GM12891 (cell line): ENCODE measurements at regions not wholly inside any gene's neighbourhood (a gene's known extent, or its start where the extent isn't known, plus 50 kb on each side); places are given as distances from the start of the nearest gene placed in this dataset.

Experiments
- POLR2A ChIP-seq: IDR thresholded peaks from 2 replicates; pipeline ENCODE4 v1.6.1; 2011; ENCODE audit warnings: low read depth, low read length, control low read depth
- POLR2AphosphoS5 ChIP-seq: IDR thresholded peaks from 2 replicates; pipeline ENCODE4 v1.6.1; 2011; ENCODE audit warnings: low read depth, low read length, control low read depth
- POU2F2 ChIP-seq: IDR thresholded peaks from 2 replicates; pipeline ENCODE4 v1.6.1; 2011; ENCODE audit warnings: low read depth, mild to moderate bottlenecking, control low read depth, low read length, moderate library complexity
- TAF1 ChIP-seq: IDR thresholded peaks from 2 replicates; pipeline ENCODE4 v1.6.1; 2011; ENCODE audit warnings: low read depth, low read length, control low read depth

DNA sequence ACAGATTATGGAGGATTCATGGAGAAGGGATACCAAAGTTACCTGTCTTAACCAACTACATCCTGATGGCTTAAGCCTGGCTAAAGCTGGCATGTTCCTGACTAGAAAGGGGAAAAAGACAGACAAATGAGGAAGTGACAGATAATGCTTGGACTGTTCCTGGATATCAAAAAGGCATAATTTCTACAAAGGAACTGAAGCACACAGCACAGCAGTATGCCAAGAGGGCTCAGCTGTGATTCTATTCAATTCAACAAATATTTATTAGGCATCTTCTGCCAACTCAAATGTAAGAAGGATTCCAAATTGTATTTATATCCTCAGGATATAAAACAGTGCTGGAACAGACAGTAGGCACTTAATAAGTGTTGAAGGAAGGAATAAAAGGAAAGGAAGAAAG is 59.5 kb downstream of the KLF12 start:
- no peak for TF ChIP-seq POLR2A
- no peak for TF ChIP-seq POLR2AphosphoS5
- no peak for TF ChIP-seq TAF1
- no peak for TF ChIP-seq POU2F2
